NCI-H1930 (cell line): ENCODE measurements at regions not wholly inside any gene's neighbourhood (a gene's known extent, or its start where the extent isn't known, plus 50 kb on each side); places are given as distances from the start of the nearest gene placed in this dataset.
"Not testable (repeated sequence)": the region's sequence is repeated elsewhere in the genome, so short reads cannot be mapped to it uniquely, and the experiment has no call there.

ENCODE experiments used
- DNase-seq, 2 experiments: peaks; one replicate each; lab custom pipeline; 2025; lab: John Stamatoyannopoulos, UW

GRCh38 chr1:100791586-100791985 is 72.0 kb downstream of the VCAM1 start:
- DNase-seq: no peak

DNA sequence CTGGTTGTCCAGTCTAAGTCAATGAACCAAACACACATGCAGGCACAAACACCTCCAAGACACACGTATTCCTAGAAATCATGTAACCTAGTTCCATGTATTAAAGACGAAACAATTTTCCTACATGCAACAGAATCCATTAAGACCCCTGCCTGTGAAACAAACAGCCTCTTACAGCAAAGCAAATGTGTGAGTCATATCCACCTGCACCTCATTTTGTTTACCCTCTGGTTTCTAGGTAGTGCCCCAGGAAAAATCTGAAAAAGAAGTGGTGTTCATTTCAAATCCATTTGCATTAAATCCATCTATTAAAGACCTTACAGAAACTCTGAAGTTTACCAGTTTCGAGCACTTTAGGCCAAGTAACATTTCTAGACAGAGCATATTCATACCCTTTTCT is 74.1 kb downstream of the VCAM1 start:
- peak in 1 of 2 experiments; percentile 14 for DNase-seq

GRCh38 chr1:100794748-100795645 is 75.5 kb downstream of the VCAM1 start:
- peak in 1 of 2 experiments; percentile 36 for DNase-seq

- no peak for DNase-seq
Measured at GRCh38 chr1:100795646-100795985, 76.1 kb downstream of the VCAM1 start.

DNA sequence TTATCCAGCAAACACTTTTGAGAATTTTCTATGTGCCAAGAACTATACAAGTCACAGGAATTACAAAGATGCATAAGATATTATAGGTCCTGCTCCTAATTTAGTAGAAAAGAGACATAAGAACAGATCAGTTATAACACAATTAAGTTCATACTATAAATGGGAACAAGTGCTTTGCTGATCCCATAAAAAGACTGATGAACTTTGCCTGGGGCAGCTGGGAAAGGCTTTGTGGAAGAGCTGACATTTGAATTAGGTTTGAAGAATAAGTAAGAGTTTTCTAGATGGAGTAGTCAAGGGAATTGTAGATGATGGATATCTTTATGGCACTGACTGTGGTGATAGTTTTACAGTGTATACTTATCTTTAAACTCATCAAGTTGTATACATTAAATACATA is 76.5 kb downstream of the VCAM1 start:
- DNase-seq: no peak

DNA sequence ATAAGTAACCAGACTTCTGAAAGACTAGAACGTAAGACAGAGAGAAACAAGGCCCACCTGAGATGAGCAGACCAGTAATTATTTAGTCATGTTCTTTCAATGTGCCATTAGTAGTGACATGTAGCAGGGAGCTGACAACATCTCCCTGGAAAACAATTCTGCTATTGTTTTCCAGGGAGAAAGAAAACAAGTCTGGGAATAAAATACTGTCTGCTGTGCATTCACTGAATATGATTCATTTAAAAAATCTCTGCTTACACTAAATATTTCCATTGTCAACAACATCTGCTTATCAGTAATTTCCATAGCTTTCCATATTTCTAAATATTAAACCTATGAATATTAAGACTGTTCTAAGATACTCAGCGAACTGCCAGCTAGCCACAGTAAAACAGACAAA is 80.0 kb downstream of the VCAM1 start:
- DNase-seq: no peak

GRCh38 chr1:100799954-100800612 is 80.5 kb downstream of the VCAM1 start:
- no peak for DNase-seq

DNA sequence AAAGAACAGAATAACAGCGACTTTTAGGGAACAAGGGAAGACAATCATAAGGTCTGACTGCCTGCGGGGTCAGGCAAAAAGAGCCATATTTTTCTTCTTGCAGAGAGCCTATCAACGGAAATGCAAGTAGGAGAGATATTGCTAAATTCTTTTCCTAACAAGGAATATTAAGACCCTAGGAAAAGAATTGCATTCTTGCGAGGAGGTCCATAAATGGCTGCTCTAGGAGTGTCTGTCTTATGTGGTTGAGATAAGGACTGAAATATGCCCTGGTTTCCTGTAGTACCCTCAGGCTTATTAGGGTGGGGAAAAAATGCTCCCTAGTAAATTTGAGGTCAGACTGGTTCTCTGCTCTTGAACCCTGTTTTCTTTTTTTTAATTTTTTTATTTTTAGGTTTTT is 81.7 kb downstream of the VCAM1 start:
- DNase-seq: not testable (repeated sequence)

DNA sequence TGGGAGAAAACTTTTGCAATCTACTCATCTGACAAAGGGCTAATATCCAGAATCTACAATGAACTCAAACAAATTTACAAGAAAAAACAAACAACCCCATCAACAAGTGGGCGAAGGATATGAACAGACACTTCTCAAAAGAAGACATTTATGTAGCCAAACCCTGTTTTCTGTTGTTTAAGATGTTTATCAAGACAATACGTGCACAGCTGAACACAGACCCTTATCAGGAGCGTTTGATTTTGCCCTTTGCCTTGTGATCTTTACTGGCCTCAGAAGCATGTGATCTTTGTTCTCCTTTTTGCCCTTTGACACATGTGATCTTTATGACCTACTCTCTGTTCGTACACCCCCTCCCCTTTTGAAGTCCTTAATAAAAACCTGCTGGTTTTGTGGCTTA is 83.7 kb downstream of the VCAM1 start:
- DNase-seq: not testable (repeated sequence)

DNA sequence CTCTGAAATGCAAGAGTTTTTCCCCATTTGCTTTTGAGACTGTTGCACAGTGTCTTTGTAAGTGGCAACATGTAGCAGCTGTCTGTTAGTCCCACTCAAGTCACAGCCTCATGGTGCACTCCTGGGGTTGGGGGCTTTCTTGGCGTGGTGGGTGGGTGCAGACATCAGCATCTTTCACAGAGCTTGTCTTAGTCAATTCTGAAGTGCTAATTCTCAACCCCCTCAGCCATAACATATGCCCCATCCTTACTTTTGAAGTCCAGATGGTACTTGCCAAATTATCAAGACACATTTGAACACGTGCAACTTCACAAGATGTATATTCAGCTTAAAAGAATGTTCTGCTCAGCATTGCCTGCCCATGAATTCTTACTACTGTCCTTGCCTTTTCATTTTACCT is 87.1 kb downstream of the VCAM1 start:
- DNase-seq: no peak

GRCh38 chr1:100810360-100810759 is 84.3 kb downstream of the EXTL2 start:
- no peak for DNase-seq

DNA sequence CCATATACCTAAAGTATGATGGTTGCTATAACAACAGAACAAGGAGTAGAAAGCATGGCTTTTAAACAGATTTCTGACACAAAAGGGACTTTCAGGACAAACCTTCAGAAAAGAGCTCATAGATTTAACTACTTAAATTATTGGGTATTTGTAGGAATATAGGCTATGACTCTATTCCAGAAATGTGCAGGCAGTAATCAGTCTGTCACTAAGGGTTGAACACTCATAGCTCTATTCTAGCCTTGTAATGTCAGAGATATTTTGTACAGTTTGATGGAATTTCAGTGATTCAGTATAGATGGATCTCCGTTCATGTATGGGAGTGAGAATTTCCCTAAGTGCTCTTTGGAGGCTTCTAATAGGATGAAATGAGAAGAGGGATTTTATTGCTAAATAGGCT is 82.8 kb downstream of the EXTL2 start:
- DNase-seq: no peak

DNA sequence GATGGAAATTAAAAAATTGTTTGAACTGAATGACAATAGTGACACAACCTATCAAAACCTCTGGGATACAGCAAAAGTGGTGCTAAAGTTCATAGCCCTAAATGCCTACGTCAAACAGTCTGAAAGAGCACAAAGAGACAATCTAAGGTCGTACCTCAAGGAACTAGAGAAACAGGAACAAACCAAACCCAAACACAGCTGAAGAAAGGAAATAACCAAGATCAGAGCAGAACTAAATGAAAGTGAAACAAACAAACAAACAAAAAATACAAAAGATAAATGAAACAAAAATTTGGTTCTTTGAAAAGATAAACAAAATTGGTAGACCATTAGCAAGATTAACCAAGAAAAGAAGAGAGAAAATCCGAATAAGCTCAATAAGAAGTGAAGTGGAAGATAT is 79.7 kb downstream of the EXTL2 start:
- not testable (repeated sequence) for DNase-seq

GRCh38 chr1:100816049-100816448 is 78.6 kb downstream of the EXTL2 start:
- DNase-seq: no peak

DNA sequence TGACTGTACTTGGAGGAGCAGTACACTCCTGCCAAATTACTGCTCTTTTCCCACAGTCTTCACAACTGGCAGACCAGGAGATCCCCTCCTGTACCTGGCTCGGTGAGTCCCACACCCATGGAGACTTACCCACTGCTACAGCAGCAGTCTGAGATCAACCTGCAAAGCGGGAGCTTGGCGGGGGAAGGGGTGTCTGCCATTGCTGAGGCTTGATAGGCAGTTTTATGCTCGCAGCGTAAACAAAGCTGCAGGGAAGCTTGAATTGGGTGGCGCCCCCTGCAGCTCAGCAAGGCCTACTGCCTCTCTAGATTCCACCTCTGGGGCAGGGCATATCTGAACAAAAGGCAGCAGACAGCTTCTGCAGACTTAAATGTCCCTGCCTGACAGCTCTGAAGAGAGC is 74.4 kb downstream of the EXTL2 start:
- DNase-seq: not testable (repeated sequence)

GRCh38 chr1:100821919-100822318 is 72.7 kb downstream of the EXTL2 start:
- DNase-seq: not testable (repeated sequence)
